HG02610 (cell line): ENCODE measurements at regions not wholly inside any gene's neighbourhood (a gene's known extent, or its start where the extent isn't known, plus 50 kb on each side); places are given as distances from the start of the nearest gene placed in this dataset.
"Not testable (repeated sequence)": the region's sequence is repeated elsewhere in the genome, so short reads cannot be mapped to it uniquely, and the experiment has no call there.

Experiments
- ATAC-seq: cut with Tn5 transposase; IDR thresholded peaks from one replicate; pipeline ENCODE4 v1.9.1; 2021; ENCODE audit warnings: mild to moderate bottlenecking, moderate library complexity; ENCODE audit not compliant: unreplicated experiment

- no peak for ATAC-seq
Observed at GRCh38 chr15:98085003-98085639, 124.6 kb downstream of the ARRDC4 start.

- ATAC-seq = peak; percentile 98
Observed at GRCh38 chr15:98088307-98088945, 127.9 kb downstream of the ARRDC4 start.

- not testable (repeated sequence) for ATAC-seq
Observed at GRCh38 chr15:98089352-98089751, 128.8 kb downstream of the ARRDC4 start.

GRCh38 chr15:98097986-98098385 is 137.5 kb downstream of the ARRDC4 start:
- not testable (repeated sequence) for ATAC-seq

- not testable (repeated sequence) for ATAC-seq
Observed at GRCh38 chr15:98100606-98101005, 140.1 kb downstream of the ARRDC4 start.

- no peak for ATAC-seq
Observed at GRCh38 chr15:98103570-98103969, 143.1 kb downstream of the ARRDC4 start.

- ATAC-seq = not testable (repeated sequence)
Observed at GRCh38 chr15:98104386-98105151, 144.1 kb downstream of the ARRDC4 start.

GRCh38 chr15:98106615-98107194 is 146.2 kb downstream of the ARRDC4 start:
- not testable (repeated sequence) for ATAC-seq

GRCh38 chr15:98111806-98112205 is 151.3 kb downstream of the ARRDC4 start:
- ATAC-seq = no peak

- no peak for ATAC-seq
Observed at GRCh38 chr15:98113327-98113726, 152.8 kb downstream of the ARRDC4 start.

GRCh38 chr15:98120561-98120960 is 160.1 kb downstream of the ARRDC4 start:
- no peak for ATAC-seq

GRCh38 chr15:98121536-98121935 is 161.0 kb downstream of the ARRDC4 start:
- ATAC-seq = no peak

GRCh38 chr15:98121957-98122356 is 161.5 kb downstream of the ARRDC4 start:
- ATAC-seq = no peak

- no peak for ATAC-seq
Observed at GRCh38 chr15:98123297-98123696, 162.8 kb downstream of the ARRDC4 start.

GRCh38 chr15:98123834-98124233 is 163.3 kb downstream of the ARRDC4 start:
- no peak for ATAC-seq

- no peak for ATAC-seq
Observed at GRCh38 chr15:98124581-98124980, 164.1 kb downstream of the ARRDC4 start.

GRCh38 chr15:98126326-98127085 is 166.0 kb downstream of the ARRDC4 start:
- ATAC-seq = no peak

GRCh38 chr15:98127586-98127985 is 167.1 kb downstream of the ARRDC4 start:
- ATAC-seq = no peak

- no peak for ATAC-seq
Observed at GRCh38 chr15:98131924-98132323, 171.4 kb downstream of the ARRDC4 start.

GRCh38 chr15:98134905-98135304 is 174.4 kb downstream of the ARRDC4 start:
- no peak for ATAC-seq

GRCh38 chr15:98138910-98139309 is 178.4 kb downstream of the ARRDC4 start:
- ATAC-seq = no peak
